ENCODE measurements at regions not wholly inside any gene's neighbourhood (a gene's known extent, or its start where the extent isn't known, plus 50 kb on each side); places are given as distances from the start of the nearest gene placed in this dataset.

DNA sequence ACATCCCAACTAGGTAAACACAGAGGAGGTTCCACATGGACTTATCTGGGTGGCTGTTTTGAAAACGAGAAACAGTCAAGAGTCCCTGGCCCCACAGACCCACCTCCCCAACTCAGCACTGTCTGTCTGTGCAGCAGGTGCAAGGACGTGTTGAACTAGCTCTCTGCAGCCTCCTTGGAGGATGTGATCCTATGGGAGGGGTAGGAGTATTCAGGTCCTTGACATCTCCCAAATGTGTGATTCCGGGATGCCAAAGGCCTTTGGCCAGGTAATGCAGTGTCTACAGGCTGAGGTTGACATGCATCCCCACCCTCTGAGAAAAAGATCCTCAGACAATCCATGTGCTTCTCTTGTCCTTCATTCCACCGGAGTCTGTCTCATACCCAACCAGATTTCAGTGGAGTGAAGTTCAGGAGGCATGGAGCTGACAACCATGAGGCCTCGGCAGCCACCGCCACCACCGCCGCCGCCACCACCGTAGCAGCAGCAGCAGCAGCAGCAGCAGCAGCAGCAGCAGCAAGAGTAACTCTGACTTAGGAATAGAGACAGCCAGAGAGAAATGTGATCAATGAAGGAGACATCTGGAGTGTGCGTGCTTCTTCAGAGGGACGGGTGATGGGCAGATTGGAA, 151.6 kb upstream of the CAMK1G start:
- TF ChIP-seq, protein P1, sequence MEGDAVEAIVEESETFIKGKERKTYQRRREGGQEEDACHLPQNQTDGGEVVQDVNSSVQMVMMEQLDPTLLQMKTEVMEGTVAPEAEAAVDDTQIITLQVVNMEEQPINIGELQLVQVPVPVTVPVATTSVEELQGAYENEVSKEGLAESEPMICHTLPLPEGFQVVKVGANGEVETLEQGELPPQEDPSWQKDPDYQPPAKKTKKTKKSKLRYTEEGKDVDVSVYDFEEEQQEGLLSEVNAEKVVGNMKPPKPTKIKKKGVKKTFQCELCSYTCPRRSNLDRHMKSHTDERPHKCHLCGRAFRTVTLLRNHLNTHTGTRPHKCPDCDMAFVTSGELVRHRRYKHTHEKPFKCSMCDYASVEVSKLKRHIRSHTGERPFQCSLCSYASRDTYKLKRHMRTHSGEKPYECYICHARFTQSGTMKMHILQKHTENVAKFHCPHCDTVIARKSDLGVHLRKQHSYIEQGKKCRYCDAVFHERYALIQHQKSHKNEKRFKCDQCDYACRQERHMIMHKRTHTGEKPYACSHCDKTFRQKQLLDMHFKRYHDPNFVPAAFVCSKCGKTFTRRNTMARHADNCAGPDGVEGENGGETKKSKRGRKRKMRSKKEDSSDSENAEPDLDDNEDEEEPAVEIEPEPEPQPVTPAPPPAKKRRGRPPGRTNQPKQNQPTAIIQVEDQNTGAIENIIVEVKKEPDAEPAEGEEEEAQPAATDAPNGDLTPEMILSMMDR (conservative IDR thresholded peaks at IDR 0.05): no peak

DNA sequence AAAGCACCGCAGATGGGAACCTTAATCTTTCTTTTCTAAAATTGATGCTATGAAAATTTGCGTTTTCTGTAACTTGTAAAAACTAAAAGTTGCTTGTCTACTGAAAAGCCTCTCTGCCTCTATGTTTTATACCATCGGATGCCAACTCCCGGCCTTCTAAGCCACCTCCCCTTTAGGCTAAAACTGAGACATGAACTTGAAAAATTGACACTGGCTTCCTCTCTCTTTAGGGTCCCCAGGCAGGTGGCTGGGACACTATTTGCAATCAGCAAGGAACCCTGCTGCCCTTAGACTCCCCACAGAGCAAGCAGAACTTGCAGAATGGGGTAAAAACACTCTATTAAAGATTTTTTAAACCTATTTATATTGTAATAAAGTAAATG, 151.1 kb upstream of the CAMK1G start:
- no peak overlapping the region for H3K27ac ChIP-seq
- TF ChIP-seq, protein P1 (conservative IDR thresholded peaks at IDR 0.05): no peak

More for the DNA sequence above, 151.6 kb upstream of the CAMK1G start:
- no peak overlapping the region for H3K27ac ChIP-seq

DNA sequence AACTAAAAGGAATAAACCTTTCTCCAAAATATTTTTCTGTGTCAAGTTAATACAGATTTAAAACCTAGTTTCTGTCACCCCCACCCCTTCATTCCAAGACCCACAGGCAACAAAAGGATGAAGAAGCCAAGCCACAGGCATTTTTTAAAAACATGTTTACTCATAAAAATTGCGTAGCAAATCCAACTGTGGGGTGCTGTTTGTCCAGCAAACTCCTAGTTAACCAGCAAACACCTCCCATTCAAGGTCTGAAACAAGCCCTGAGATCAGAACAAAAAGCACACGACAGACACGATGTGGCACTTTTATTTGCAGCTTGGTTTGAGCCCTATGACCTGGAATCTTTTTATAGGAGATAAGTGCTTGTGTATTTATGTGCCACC, 149.9 kb upstream of the CAMK1G start:
- no peak overlapping the region for H3K27ac ChIP-seq
- TF ChIP-seq, protein P1 (conservative IDR thresholded peaks at IDR 0.05): no peak

DNA sequence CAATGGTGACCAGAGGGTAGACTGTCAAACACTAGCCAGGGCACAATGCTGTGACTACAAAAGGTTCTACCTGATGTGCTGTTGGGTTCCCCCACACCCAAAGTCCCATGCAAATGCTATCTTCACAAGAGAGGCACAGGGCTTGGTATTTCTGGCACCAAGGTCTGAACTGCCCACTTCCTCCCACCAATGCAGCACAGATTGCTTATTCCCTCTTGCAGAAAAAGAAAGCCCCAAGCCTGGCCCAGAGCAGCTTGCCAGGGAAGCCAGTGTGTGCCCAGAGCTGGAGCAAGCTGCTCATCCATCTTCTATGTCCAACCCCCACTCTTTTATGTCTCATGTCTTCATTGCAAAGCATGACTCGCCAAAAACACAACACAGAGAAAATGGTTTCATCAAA, 149.4 kb upstream of the CAMK1G start:
- H3K27ac ChIP-seq: no peak overlapping the region

DNA sequence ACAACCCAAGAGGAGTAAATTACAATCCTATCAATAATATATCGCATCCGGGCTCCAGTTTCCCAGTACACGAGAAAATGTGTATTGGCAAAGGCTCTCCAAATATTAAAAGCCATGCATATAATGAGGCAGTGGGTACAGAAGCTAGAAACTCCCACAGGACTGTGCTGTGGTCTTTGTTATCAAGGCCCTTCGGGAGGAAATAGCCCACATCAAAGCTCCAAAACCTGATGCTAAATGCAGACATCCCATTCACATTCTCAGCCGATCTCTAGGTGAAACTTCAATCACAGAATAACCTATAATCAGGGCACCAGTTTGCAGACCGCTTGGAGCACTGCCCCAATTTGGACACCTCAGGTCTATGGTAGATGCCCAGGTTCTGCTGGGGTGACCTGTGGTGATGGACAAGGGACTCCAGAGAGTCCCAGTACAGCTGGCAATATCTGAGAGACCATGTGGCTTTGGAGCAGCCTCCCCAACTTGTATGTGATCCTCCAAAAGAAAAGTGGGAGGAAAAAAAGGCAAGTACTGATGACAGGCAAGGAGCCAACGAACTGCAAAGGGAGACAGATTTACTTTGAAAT, 148.8 kb upstream of the CAMK1G start:
- TF ChIP-seq, protein P1 (conservative IDR thresholded peaks at IDR 0.05): no peak
- no peak overlapping the region for H3K27ac ChIP-seq

More for the DNA sequence above, 149.4 kb upstream of the CAMK1G start:
- TF ChIP-seq, protein P1 (conservative IDR thresholded peaks at IDR 0.05): no peak

DNA sequence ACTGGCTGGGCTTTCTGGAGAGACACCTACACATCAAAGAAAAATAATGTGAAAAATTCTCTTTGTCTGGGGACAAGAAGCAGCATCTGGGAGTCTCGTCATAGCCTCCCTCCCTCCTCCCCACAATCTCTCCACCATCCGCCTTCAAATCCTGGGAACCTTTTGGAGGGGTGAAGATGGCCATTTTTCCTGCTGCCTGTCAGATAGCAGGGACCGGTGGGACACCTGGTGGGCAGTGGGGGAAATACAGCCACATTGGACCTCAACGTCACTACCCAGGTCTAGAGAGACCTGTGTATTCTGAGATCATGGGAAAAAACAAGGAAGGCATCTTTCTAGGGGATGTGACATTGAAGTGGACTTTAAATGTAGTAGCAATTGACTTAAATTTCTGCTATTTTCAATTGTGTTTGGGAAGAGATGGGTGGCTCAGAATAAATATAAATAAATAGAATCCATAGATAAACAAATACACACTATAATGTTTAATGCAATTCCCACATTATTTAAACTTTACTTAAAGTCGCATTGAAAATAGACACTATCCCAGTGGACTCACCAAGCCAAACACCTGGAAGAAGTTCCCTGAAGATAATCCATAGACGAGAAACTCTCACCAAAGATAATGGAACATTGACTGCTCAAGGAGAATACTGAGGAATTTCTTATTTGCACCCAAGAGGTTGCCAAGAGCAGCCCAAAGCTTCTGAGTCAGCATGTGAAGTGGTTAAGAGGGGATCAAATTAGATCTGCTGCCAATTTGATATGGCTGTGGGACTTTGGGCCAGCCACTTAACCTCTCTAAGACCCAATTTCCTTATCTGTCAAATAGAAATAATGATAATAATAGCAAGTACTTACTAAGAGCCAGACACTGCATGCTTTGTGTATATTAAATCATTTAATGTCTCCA, 147.6 kb upstream of the CAMK1G start:
- no peak overlapping the region for H3K27ac ChIP-seq
- TF ChIP-seq, protein P1 (conservative IDR thresholded peaks at IDR 0.05): peak; percentile 88

DNA sequence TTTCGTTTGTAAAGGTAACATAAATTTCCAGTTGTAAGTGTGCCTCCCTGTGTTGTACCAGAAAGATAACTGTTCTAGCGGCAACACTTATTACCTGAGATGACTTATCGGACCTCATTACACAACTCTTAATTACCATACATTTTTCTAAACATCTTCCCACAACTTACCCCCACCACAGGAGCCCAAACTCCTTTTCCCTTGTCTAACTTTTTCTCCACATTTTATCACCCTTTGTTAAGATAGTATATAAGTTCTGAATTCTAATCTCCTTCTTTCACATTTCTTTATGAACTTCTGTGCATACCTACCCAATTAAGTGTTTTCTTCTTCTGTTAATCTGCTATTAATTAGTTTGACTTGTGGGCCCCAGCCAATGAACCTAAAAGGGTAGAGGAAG, 143.7 kb upstream of the CAMK1G start:
- no peak overlapping the region for H3K27ac ChIP-seq
- TF ChIP-seq, protein P1 (conservative IDR thresholded peaks at IDR 0.05): no peak
